ENCODE measurements at regions not wholly inside any gene's neighbourhood (a gene's known extent, or its start where the extent isn't known, plus 50 kb on each side); places are given as distances from the start of the nearest gene placed in this dataset.
"Not testable (repeated sequence)": the region's sequence is repeated elsewhere in the genome, so short reads cannot be mapped to it uniquely, and the experiment has no call there.

GRCh38 chr1:243074224-243074623, 180.9 kb downstream of the CEP170 start:
- DNase-seq: not testable (repeated sequence)

- DNase-seq: not testable (repeated sequence)
These were observed 188.0 kb downstream of the CEP170 start for GRCh38 chr1:243067056-243067455.

DNA sequence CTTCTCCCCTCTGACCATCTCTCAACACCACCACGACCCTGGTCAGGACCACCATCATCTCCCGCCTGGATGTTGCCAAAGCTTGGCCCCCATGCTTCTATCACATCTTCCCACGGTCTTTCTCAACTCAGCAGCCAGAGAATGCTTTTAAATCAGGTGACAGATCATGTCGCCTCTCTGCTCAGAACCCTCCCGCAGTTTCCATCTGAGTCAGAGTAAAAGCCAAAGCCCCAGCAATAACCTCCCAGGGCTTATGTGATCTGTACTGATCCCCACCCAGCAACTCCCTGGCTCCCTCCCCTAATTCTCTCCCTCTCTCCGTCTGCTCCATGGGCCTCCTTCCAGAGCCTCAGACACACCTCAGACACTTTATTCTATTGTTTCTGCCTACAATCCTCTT, 193.1 kb downstream of the CEP170 start:
- not testable (repeated sequence) for DNase-seq

GRCh38 chr1:243055510-243055909, 199.6 kb downstream of the CEP170 start:
- not testable (repeated sequence) for DNase-seq

DNA sequence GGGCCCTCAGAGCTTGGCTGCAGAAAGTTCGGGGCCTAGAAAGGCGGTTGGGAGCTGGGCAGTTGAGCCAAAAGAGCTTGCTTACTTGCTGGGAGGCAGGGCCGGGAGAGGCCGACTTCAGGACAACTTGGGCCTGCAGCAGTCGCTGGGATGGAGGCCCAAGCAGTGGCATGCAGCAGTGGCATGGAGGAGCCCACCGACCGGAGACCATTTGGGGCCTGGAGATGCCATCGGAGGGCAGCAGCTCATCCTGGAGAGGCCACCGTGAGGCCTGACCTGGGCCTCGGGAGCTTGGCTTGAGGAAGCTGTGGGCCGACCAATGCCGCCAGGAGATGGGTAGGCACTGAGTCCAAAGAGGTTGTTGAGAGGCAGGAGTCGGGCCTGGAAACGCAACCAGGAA, 200.0 kb downstream of the CEP170 start:
- DNase-seq: not testable (repeated sequence)

GRCh38 chr1:243054681-243055080, 200.4 kb downstream of the CEP170 start:
- not testable (repeated sequence) for DNase-seq

DNA sequence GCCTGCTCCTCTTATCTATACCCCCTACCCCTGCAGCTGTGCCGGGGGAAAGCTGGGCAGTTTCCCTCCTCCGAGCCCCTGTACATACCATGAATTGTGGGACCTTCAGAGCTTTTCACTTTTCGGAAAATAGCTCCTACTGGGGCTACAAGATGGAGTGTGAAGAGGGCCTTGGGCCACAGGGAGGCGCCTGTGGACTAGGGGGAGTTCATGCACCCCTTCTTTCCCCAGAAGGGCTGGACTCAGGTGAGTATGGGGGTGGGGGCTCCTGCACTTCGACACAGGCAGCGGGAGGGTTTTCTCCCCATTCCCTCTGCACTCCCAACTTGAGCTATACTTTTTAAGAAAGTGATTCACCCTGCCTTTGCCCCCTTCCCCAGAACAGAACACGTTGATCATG, 202.0 kb downstream of the CEP170 start:
- DNase-seq: not testable (repeated sequence)

GRCh38 chr1:243050613-243051012, 204.5 kb downstream of the CEP170 start:
- not testable (repeated sequence) for DNase-seq

DNA sequence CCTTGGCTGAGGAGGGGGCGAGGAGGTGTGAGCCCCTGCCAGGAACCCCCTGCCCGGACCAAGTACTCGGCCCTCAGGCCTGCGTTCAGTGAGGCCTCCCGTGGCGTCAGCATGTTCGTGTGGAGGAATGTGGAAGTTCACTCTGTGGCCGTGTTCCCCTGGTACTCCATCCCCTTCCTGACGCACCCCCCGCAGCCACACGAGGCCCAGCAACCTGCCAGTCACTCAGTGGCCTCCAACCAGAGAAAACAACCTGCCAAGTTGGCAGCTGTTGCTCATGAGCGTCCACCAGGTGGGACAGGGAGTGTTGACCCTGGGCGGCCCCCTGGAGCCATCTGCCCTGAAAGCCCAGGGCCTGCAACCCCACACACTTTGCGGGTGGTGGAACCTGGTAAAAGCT, 205.4 kb downstream of the CEP170 start:
- not testable (repeated sequence) for DNase-seq

DNA sequence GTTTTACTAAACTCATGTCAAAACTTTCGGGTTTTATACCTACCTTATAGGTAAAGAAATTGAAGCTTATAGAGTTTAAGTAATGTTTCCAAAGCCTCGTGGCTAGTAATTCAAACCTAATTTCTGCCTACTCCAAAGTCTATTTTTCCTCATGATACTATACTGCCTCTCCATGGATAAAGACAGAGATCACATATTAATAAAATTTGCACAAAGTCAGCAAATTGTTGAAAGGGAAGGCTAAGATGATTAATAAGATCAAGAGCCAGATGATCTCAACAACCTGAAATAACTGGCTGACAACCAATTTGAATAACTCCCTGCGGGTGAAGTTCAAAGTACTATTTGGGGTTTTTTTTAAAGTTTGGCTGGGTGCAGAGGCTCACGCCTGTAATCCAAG, 233.7 kb downstream of the CEP170 start:
- DNase-seq: not testable (repeated sequence)

- not testable (repeated sequence) for DNase-seq
These were observed 235.9 kb downstream of the CEP170 start for GRCh38 chr1:243019030-243019635.

DNA sequence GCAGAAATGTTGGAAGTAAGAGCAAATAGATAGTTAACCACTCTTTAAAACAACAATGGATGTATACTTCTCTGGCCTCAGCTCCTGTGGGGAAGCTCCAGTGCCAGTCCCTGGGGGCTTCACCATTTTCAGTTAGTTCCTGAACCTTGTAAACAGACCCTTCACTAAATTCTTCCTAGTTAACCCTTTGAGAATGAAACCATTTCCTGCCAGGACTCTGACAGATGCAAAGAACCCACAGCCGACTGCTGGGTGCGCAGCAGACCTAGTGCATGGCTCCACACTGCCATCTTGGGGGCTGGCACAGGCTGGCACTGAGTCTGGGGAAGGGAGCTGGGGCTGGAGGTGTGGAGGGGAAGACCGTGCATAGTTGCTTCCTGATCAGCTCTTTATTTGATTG, 244.4 kb downstream of the CEP170 start:
- DNase-seq: peak; percentile 0

DNA sequence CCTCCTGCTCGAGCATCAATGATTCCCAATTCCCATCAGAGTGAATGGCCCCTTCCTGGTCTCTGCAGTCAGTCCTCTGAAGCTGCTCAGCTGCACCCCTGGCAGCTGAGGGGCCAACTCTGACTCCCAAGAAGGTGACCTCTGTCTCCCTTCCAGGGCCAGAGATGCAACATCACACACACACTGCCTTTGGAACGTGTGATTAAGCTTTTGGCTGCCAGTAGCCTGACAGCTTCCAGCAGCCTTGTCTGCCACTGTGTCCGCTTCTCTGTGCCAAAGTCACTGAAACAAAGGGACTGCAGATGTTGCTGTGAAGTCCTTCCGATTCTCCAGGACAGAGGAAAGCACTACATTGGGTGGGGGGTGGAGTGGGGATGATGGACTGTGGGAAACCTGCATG, 254.1 kb downstream of the CEP170 start:
- not testable (repeated sequence) for DNase-seq

GRCh38 chr1:242992776-242993175, 262.3 kb downstream of the CEP170 start:
- not testable (repeated sequence) for DNase-seq

GRCh38 chr1:242985096-242985495, 270.0 kb downstream of the CEP170 start:
- not testable (repeated sequence) for DNase-seq

DNA sequence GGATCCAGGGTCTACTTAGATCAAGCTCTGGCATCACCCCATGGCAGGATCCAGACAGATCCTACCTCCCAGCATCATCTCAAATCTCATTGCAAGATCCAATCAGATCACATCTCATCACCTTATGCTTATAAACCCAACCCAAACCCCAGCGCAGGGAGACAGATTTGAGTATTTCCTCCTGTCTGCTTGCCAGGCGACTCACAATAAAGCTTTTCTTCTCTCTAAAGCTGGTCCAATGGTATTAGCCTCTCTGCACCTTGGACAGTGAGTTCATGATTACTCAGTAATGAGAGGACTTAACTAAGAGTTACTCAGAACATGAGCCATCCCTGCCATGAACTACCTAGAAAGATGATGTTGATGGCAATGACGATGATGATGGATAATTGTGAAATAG, 281.7 kb downstream of the CEP170 start:
- not testable (repeated sequence) for DNase-seq

DNA sequence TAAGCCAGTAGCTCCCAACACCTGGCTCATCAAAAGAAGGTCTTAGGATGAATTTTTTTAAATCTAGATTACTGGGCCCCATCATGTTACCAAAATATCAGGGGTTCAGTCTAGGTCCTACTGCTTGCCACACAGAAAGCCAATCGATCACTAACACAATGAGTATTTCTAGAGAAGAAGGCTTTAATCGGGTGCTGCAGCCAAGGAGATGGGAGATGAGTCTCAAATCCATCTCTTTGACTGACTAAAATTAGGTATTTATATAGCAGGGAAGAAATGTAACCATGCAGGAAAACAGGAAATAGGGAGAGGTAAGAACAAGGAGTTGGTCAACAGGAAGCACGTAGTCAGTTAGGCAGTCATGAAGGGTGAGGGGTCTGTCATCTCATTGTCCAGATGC, 288.2 kb downstream of the CEP170 start:
- no peak for DNase-seq

- DNase-seq: not testable (repeated sequence)
These were observed 295.7 kb downstream of the CEP170 start for GRCh38 chr1:242959397-242959796.

GRCh38 chr1:242954945-242955344, 300.1 kb downstream of the CEP170 start:
- peak; percentile 11 for DNase-seq

GRCh38 chr1:242946206-242946605, 308.9 kb downstream of the CEP170 start:
- no peak for DNase-seq

DNA sequence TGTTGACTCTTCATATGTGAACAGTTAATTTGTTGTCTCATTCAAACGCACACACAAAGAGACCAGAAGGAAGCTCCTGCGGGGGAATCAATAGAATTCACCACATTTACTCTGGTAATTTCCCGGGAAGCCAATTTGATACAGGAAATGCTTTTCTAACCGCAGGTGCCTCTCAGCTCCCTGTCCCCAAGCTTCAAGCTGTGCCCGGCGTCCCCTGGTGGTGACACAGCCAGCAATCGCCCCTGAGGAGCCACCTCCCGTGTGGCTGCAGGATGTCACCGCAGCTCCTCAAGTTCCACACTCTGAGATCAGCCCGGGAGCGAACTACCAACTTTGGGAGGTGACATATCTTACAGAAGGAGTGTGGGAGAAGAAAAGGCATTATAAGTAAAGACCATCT, 318.4 kb downstream of the CEP170 start:
- DNase-seq: peak; percentile 88

DNA sequence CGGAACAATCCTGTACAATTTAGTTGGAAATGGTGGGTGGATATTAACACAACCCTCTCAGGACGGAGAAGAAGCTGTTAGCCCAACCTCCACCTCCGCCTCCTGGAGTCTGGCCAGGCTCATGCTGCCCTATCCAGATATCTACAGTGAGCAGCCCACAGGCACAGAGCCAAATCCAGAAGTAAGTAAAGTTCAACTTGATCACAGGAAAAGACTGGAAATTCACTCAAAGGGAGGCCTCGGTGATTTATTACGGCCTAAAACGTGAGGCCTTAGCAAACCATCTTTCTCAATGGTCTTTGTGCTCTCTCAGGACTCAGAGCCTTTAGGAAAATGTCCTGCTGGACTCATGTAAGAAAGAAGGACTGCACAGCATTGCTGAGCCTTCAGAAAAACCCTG, 330.4 kb downstream of the CEP170 start:
- not testable (repeated sequence) for DNase-seq

DNA sequence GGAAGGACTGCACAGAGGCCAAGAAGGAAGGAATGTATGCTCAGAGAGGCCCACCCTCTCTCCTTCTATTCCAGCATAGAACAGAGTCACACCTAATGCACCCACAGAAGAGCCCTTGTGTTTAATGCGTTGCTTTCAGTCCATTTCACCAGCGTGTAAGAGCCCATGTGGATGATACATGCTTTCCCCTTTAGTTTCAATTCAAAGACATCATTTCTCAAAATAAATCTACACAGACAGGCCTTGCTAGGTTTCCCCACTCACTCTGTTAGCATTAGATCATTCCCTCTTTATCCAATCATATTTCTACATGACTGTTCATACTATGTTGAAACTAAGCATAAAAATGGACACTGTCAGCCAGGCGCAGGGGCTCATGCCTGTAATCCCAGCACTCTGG, 331.5 kb downstream of the CEP170 start:
- not testable (repeated sequence) for DNase-seq

- DNase-seq: not testable (repeated sequence)
These were observed 340.4 kb downstream of the CEP170 start for GRCh38 chr1:242914729-242915128.

DNA sequence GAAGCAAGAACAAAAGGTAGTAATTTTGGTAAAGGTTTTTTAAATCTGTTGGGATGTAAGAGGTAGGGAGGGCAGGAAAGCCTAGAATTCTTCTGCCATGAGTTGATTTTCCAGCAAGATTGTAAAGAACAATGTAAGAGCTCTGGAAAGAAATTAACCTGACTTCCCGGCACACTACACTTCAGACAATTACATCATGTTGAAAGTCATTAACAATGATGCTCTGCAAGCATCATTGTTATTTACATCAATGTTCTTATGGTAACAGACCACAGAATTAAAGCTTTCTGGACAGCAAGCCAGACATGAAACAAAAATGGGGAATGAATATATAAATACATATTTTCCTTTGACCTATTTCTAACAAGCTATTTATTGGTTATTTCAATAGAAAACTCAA, 342.2 kb downstream of the CEP170 start:
- DNase-seq: not testable (repeated sequence)
